ENCODE measurements at regions not wholly inside any gene's neighbourhood (a gene's known extent, or its start where the extent isn't known, plus 50 kb on each side); places are given as distances from the start of the nearest gene placed in this dataset.
A peak's percentile ranks its signal among the peaks of the same experiment; 100 is the strongest.

- peak in 1 of 2 experiments; percentile 62 for DNase-seq
Observed at GRCh38 chr2:173741759-173742158, 223.4 kb downstream of the SP3 start.

DNA sequence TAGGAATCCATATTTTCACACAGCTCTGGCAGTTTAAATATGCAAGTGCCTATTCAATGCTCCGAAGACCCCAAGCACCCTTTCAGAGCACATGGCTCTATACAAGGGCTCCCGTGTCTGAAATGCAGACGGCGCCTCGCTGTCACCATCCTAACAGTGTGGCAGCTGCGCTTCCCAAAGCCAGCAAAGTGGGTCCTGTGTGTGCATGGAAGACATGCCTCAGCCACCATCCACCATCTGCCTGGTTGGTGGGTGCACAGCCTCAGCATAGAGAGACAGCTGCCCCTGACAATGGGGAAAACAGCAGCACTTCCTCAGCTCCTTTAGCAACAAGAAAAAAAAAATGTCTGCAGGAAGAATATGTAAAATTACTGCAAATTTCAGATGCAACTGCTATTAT, 218.1 kb downstream of the SP3 start:
- no peak for DNase-seq

DNA sequence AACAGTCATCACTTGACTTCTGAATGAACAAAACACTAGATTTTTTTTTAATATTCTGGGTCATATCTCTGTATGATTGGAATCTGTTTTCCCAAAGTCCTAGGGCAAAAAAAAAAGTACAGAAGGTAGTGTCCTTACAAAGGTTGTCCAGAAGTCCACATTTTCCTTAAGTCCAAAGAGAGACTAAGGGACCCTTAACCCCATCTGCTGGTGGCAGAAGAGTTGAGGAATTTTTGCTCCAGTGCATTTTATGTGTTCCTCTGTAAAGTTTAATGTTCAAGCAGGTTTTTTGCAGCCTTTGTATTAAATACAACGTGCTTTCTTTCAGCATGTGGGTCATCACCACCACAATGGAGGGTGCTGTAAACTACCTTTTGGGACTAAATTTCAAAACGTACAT, 215.9 kb downstream of the SP3 start:
- DNase-seq = no peak

DNA sequence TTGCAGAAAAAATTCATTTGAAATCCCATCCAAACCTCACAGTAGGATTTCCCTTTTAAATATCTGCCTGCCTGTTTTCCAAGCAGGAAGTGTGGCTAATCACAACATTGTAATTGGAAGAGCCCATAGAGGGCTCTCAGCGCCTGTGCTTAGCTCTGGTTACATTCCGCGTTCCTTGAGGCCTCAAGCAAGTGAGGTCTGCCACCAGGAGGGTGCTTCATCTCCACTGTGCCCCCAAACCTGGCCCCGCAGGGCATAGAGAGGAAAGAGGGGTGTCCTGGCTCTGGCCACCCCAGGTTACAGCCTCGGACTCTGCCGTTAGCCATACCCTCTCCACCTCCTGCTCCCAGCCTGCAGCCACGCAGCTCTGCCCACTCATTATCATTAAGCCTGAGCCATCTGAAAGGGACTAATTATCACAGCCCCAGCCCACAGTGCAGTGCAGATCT, 214.8 kb downstream of the SP3 start:
- DNase-seq = peak; percentile 19 to 57

DNA sequence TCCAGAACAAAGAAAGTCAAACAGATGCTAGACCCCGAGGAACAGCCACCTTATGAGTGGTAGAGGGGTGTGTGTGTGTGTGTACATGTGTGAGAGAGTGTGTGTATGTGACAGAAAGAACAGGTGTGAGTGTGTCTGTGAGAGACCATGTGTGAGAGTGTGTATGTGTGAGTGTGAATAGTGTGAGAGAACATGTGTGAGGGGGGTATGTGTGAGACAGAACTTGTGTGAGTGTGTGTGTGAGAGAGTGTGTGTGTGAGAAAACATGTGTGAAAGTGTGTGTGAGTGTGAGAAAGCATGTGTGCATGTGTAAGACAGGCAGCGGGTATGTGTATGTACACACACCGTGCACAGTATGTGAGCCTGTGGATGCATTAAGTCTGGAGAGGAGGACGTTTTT, 214.3 kb downstream of the SP3 start:
- DNase-seq = no peak

DNA sequence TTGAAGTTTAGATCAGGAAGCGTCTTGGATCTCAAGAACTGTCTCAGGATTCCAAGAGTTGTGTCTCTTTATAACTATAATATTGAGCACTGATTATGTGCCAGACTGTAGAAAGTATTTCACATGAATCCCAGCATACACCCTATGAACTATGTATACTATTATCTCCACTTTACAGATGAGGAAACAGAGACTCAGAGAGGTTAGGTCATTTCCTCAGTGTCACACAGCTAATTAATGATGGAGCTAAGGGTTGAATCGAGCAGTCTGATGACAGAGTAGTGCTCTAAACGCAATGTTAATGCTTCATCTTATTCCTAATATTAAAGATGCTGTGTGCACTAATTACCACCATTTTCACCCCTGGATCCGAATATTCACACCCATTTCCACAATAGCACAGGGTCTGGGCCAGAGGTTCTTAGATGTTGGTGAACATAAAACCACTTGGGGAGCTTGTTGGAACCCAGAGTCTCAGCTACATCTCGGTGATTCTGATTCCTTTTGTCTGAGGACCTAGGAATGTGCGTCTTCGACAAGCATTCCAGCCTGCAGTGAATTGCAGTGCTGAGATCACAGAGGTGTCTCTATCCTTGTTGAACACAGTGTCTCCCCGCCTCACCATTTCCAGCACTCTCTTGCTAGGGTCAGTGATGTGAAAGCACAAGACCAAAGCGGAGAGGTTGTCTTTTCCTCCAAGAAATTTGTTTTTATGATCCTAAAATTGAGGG, 213.8 kb downstream of the SP3 start:
- DNase-seq = no peak

GRCh38 chr2:173752152-173752551, 213.0 kb downstream of the SP3 start:
- DNase-seq = peak; percentile 11 to 29

DNA sequence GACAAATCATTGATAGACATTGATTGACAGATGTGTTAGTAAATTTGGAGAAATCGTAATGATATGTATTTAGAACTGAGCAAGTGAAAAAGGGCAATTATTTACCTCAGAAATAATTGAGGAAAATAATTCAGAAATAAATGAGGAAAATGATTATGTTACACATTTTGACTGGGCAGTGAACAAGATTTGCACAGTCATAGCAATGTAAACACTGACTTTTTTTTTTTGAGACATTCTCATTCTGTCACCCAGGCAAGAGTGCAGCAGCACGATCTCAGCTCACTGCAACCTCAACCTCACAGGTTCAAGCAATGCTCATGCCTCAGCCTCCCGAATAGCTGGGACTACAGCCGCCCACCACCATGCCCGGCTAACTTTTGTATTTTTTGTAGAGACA, 211.7 kb downstream of the SP3 start:
- no peak for DNase-seq

DNA sequence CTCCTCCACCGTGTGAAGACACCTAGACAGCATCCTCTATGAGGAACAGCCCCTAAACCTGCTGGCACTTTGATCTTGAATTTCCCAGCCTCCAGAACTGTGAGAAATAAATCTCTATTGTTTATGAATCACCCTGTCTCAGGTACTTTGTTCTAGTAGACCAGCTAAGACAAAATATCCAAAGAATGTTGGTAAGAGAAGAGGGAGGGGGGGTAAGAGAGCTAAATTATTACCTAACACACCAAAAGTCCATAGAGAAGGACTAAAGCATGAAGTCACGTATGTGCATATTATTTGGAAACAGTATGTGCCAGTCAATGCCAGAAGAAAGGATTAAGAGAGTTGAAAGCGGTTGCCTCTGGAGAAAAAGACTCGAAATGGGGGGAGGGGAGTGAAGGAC, 211.0 kb downstream of the SP3 start:
- no peak for DNase-seq

DNA sequence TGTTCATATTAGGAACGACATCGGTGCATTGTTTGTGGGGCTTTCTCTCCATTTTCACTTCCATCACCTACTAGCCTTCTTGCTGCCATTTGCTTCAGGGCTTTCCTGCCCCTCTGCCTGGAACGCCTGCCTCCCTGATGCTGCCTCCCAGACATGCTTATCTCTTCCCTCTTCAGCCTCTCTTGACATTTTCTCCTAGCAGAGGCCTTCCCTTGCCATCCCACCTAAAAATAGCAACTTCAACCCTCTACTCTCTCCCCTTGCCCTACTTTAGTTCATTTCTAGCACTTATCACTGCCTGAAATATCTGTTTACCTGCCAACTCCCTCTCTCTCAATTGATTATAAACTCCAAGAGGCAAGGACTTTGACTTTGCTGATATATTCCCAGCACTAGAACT, 210.3 kb downstream of the SP3 start:
- no peak for DNase-seq

GRCh38 chr2:173755798-173756197, 209.4 kb downstream of the SP3 start:
- no peak for DNase-seq

DNA sequence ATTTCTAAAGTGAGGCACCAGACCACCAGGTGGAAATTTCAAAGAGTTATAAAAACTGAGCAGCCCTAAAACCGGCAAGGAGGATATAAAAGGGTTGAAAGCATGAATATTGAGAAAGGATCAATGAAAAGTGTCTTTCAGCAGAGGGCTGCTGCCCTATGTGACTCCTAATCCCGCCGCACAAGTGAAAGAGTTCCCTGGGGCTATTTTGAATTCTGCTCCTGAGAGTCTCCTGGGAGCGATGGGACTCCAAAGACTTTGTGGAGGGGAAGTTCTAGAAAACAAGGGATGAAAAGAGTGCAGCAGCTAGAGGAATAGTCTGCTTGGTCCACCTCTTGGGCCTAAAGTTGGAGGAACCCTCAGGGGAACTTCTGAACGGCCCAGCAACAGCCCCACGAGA, 205.2 kb downstream of the SP3 start:
- no peak for DNase-seq

- DNase-seq = no peak
Observed at GRCh38 chr2:173760553-173760952, 204.6 kb downstream of the SP3 start.

GRCh38 chr2:173761603-173762119, 203.5 kb downstream of the SP3 start:
- no peak for DNase-seq

DNA sequence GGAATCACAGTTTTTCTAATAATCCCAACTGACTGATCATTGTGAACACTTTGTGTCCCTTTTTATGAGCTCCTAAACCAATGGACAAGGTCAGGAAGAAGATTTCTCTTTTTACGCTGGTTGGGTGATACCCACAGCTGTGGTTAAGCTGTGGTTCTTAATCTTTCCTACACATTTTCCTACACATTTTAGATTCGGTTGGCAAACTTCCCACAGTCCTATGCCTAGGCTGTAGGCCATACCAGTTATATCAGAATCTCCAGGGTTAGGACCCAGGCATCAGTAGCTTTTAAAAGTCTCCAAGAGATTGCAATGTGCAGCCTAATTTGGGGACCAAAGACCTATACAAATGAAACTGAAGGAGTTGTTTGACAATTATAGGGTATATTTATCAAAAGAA, 203.0 kb downstream of the SP3 start:
- no peak for DNase-seq

- no peak for DNase-seq
Observed at GRCh38 chr2:173762864-173763263, 202.3 kb downstream of the SP3 start.

DNA sequence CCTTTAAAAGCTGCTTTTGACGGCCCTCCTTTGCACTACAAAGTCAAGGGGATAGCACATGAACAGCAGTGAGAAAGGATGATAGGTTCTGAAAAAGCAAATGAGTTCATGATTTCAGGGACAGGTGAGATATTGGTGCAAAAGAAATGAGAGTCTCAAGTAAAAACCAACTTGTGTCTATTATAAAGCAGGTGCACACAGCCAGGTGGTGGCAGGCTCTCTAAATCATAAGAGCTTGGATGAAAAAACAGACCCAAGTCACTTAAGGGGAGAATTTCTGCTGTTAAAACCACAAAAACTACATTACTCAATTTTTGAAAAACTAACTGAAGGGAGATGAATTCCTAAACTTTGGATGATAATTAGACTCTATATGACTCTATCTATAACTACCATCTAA, 201.5 kb downstream of the SP3 start:
- DNase-seq = no peak

GRCh38 chr2:173764094-173764493, 201.1 kb downstream of the SP3 start:
- DNase-seq = no peak

DNA sequence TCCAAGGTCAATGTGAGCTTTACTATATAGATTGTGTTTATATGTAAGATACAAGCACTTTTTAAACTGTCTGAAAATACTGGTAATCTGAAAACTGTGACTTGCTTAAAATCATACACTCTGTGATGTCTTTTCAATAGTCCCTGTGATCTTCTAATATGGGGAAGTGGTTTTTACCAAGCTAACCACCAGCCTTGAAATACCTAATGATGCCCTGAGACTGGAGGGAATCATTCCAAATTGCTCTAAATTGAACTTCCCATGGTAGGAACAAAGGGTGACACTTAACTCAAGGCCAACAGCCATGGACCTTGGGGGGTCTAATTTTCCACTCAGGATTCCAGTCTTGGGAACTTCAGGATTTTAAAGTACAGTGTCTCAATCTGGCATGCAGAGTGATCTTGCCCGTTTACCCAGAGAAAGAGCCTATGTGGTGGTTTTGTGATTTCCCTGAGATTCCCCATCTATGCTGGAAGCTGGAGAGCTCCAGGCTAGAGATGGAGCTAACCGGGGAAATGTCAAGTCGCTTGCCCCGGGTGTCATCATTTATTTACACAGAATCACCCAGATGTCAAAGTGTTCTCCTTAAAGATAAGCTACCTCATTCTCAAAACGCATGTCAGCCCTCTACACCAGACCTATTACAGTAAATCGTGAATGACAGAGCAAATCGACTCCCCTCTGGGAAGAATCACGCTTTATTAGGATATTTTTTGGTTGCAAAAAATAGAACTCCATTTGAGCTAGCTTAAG, 198.5 kb downstream of the SP3 start:
- no peak for DNase-seq

GRCh38 chr2:173770947-173771678, 194.1 kb downstream of the SP3 start:
- DNase-seq = no peak

GRCh38 chr2:173772205-173772604, 193.0 kb downstream of the SP3 start:
- DNase-seq = no peak

- no peak for DNase-seq
Observed at GRCh38 chr2:173773076-173773475, 192.1 kb downstream of the SP3 start.

GRCh38 chr2:173775440-173775839, 189.7 kb downstream of the SP3 start:
- no peak for DNase-seq

DNA sequence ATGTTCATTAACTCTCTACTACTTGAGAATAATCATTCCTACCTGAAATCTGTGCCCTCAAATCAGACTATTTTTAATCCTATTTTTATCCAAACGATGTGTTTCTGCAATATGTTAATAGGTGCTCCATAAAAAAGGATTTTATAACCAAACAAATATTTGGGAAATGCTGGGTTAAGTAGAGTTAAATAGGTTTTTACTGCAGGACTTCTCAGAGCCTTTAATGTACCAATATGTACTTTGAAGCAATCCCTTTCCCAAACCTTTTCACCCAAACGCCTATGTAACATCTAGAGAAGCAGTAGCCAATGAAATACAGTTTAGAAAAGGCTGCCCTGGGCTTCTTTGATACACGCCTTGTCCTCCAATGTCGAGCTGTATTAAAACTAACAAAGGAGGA, 182.5 kb downstream of the SP3 start:
- DNase-seq = no peak

All from NCI-H2081 (cell line).